ENCODE measurements at regions not wholly inside any gene's neighbourhood (a gene's known extent, or its start where the extent isn't known, plus 50 kb on each side); places are given as distances from the start of the nearest gene placed in this dataset.
A peak's percentile ranks its signal among the peaks of the same experiment; 100 is the strongest.

- DNase-seq (ENCODE audit: low read depth in 1 of 2, low spot score in 1 of 2) = peak; percentile 27 to 49
- WGBS (ENCODE audit: missing lambda C conversion rate) = 12% methylated on average over 8 of the region's 8 CpGs
- no peak for FAIRE-seq
- TF ChIP-seq RAD21 (conservative IDR thresholded peaks at IDR 0.05 in 1 of 2, IDR thresholded peaks at IDR 0.05 in 1 of 2) = peak; percentile 82
- TF ChIP-seq CBX8 (IDR thresholded peaks at IDR 0.05) = no peak
- no peak for TF ChIP-seq HOXB5 (CRISPR knock-in tag; IDR thresholded peaks at IDR 0.05)
- no peak for TF ChIP-seq ZNF302 (CRISPR knock-in tag; IDR thresholded peaks at IDR 0.05)
- TF ChIP-seq POLR2A (IDR thresholded peaks at IDR 0.05; ENCODE audit: low read length) = no peak
- TF ChIP-seq CEBPB (IDR thresholded peaks at IDR 0.05) = 0 out of 4 replicates have a peak, but pooled peaks of 1 of the 2 experiments have one; percentile 22
- no peak for TF ChIP-seq TFCP2L1 (CRISPR knock-in tag; IDR thresholded peaks at IDR 0.05)
- TF ChIP-seq HEYL (CRISPR knock-in tag; IDR thresholded peaks at IDR 0.05) = no peak
- TF ChIP-seq REST (IDR thresholded peaks at IDR 0.05) = no peak
- TF ChIP-seq PBX3 (IDR thresholded peaks at IDR 0.05) = no peak
- no peak for TF ChIP-seq ZSCAN20 (CRISPR knock-in tag; IDR thresholded peaks at IDR 0.05)
- TF ChIP-seq NPAS2 (CRISPR knock-in tag; IDR thresholded peaks at IDR 0.05; ENCODE audit: borderline replicate concordance) = no peak
- TF ChIP-seq ELK1 (IDR thresholded peaks at IDR 0.05; ENCODE audit: low read depth, low read length) = no peak
- TF ChIP-seq JUNB (IDR thresholded peaks at IDR 0.05) = no peak
- no peak for TF ChIP-seq HOXA7 (CRISPR knock-in tag; IDR thresholded peaks at IDR 0.05)
- no peak for TF ChIP-seq FOXS1 (CRISPR knock-in tag; IDR thresholded peaks at IDR 0.05)
- peak; percentile 80 for TF ChIP-seq SMC3 (IDR thresholded peaks at IDR 0.05)
- TF ChIP-seq CTCF (IDR thresholded peaks at IDR 0.05) = peak; percentile 88
- TF ChIP-seq RFX5 (IDR thresholded peaks at IDR 0.05) = no peak
- TF ChIP-seq BHLHE40 (IDR thresholded peaks at IDR 0.05; ENCODE audit: low read depth, low read length) = no peak
- no peak for TF ChIP-seq HDAC2 (IDR thresholded peaks at IDR 0.05)
- Histone ChIP-seq H3K4me1 (no peaks in the 10 kb centered on the region), H3K27ac (no peak overlapping the region), H3K4me3 (no peak overlapping the region), H3K9me3 (no peaks in the 10 kb centered on the region), H3K4me2 (peak overlapping the region; percentile 60)
- ATAC-seq = peak in 1 of 2 experiments; percentile 73; a peak in 3 of 6 replicates
- CTCF ChIA-PET = interaction anchor here (0.7 to 2.1 kb wide), 10 partner anchors 8 to 397 kb away, joined by 3 to 11 read pairs (median 4); no protein-coding TSS in a partner anchor
- POLR2A ChIA-PET = no interaction called here
These were observed 242.8 kb upstream of the UBE2E2 start for GRCh38 chr3:22960105-22960984.
